ENCODE measurements at regions not wholly inside any gene's neighbourhood (a gene's known extent, or its start where the extent isn't known, plus 50 kb on each side); places are given as distances from the start of the nearest gene placed in this dataset.

DNA sequence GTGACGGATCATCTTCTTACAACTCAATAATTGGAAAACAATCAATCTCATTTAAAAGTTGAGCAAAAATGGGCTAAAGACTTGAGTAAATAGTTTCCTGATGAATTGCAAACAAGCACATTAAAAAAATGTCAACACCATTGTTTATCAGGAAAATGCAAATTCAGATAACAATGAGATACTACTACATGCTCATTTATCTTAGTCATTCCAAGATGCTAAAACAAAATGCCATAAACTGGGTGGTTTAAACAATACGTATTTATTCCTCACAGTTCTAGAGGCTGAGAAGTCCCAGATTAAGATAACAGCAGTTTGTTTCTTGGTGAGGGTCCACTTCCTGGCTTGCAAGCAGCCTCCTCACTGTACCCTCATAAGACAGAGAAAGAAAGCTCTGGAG, 359.6 kb downstream of the NR4A2 start:
- TF ChIP-seq, protein P1, sequence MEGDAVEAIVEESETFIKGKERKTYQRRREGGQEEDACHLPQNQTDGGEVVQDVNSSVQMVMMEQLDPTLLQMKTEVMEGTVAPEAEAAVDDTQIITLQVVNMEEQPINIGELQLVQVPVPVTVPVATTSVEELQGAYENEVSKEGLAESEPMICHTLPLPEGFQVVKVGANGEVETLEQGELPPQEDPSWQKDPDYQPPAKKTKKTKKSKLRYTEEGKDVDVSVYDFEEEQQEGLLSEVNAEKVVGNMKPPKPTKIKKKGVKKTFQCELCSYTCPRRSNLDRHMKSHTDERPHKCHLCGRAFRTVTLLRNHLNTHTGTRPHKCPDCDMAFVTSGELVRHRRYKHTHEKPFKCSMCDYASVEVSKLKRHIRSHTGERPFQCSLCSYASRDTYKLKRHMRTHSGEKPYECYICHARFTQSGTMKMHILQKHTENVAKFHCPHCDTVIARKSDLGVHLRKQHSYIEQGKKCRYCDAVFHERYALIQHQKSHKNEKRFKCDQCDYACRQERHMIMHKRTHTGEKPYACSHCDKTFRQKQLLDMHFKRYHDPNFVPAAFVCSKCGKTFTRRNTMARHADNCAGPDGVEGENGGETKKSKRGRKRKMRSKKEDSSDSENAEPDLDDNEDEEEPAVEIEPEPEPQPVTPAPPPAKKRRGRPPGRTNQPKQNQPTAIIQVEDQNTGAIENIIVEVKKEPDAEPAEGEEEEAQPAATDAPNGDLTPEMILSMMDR (IDR thresholded peaks at IDR 0.05), result no peak
- TF ChIP-seq ZFX (IDR thresholded peaks at IDR 0.05; ENCODE audit: borderline replicate concordance), result no peak
